NCI-H460 (cell line): ENCODE measurements at regions not wholly inside any gene's neighbourhood (a gene's known extent, or its start where the extent isn't known, plus 50 kb on each side); places are given as distances from the start of the nearest gene placed in this dataset.
"Not testable (repeated sequence)": the region's sequence is repeated elsewhere in the genome, so short reads cannot be mapped to it uniquely, and the experiment has no call there.

Source experiments
- DNase-seq: peaks from one replicate; pipeline ENCODE4 v3.0.0-alpha.2; 2016; ENCODE audit warnings: low read depth; ENCODE audit errors: extremely low read depth

DNA sequence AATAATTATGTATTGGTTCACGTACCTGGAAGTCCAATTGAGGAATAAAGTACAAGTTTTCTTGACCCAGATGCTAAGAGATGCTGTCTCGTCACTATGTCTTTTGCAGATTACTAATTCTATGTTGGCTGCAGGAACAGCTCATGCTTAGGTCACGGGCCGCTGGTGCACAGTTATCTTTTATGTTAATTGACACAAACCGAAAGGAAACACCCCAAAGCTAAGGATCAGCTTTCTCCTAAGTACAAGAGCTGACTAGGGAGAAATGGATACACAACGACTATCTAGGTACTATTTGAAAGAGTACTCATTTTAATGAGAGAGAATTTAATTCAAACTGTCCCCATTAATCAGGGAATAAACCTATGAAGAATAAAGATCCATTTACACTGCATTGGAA lies 217.7 kb upstream of the SLC35G4 start:
- no peak for DNase-seq

- no peak for DNase-seq
Measured at GRCh38 chr18:11388755-11389680, 220.4 kb upstream of the SLC35G4 start.

GRCh38 chr18:11387880-11388279 lies 221.5 kb upstream of the SLC35G4 start:
- peak; percentile 69 for DNase-seq

DNA sequence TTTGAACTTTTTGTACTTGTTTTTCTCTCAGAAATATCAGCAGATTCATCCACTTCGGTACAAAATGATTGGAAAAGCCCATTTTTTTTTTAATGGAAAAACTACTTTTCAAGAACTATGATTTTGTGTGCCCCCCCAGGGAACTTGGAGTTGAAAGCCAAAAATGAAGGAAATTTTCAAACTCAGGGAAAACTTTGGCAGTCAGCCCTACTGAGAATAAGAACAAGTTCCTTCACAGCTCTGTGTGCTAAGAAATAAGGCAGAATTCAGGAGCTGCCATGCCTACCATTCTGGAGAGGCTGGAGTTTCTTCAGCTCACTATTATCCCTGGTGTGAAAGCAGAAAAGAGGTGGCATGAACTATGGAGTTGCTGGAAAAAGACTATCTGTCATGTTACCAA lies 226.0 kb upstream of the SLC35G4 start:
- no peak for DNase-seq

DNA sequence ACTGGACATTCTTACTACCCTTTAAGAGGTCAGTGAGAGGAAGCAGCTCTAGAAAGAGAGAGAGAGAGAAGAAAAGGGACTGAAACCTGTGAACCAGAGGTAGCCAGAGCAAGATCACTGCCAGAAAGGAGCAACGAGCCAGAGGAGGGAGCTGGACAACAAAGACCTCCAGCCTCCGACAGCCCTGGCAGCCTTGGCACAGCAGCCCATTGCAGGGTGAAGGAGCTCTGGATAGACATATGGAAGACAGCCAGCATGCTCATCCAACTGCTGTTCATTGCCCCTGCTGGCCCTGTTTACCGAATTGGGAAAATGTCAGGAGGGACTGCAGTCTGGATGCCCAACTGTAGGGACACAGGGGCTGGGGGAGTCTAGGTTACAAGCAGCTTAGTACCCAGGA lies 228.4 kb upstream of the SLC35G4 start:
- no peak for DNase-seq

GRCh38 chr18:11379660-11380059 lies 229.7 kb upstream of the SLC35G4 start:
- no peak for DNase-seq

GRCh38 chr18:11377766-11378540 lies 228.6 kb upstream of the PIEZO2 start:
- DNase-seq = no peak

DNA sequence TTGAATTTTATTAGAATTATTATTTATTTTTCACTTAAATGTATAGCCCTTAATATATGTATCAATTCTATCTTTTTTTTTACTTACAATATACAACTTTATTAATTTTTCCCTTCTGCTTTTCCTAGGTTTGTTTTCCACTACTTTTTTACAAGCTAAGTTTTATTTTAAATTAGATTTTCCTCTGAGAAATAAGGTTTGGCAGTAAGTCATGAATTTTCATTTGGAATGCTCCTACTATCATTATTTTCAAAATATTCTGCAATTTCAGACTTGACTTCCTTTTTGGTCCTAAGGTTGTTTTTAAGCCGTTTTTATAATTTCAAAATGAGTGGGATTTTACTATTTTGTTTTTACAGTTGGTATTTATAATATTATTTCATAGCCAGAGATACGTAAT lies 222.8 kb upstream of the PIEZO2 start:
- no peak for DNase-seq

DNA sequence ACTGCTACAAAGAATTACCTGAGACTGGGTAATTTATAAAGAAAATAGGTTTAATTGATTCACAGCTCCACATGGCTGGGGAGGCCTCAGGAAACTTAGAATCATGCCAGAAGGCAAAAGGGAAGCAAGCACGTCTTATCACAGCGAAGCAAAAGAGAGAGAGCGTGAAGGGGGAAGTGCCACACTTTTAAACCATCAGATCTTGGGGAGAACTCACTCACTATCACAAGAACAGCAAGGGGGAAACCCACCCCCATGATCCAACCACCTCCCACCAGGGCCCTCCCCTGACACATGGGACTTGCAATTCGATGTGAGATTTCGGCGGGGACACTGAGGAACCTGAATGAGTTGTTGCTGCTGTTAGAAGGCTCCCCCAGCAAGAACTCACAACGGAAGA lies 220.2 kb upstream of the PIEZO2 start:
- no peak for DNase-seq

GRCh38 chr18:11368020-11368419 lies 218.7 kb upstream of the PIEZO2 start:
- no peak for DNase-seq

- DNase-seq = no peak
Measured at GRCh38 chr18:11367351-11367750, 218.0 kb upstream of the PIEZO2 start.

DNA sequence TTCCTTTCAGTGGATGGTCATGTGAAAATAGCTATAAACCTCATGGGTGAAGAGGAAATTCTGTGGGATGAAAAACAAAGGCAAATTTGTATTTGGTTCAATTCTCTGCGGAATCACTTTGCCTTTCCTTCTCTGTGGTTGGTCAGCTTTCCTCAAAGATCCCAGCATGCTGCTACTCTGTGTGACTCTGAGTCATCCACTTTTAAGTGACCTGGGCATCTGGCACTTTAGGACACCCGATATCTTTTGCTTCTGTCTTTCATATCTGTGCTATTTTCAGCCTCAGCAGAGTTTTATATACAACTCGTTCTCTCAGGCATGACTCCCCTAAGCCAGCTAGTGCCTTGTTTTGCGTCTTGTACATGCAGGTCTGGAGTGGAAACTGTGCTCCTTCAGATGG lies 217.0 kb upstream of the PIEZO2 start:
- DNase-seq = no peak

GRCh38 chr18:11362856-11363255 lies 213.5 kb upstream of the PIEZO2 start:
- DNase-seq = no peak

DNA sequence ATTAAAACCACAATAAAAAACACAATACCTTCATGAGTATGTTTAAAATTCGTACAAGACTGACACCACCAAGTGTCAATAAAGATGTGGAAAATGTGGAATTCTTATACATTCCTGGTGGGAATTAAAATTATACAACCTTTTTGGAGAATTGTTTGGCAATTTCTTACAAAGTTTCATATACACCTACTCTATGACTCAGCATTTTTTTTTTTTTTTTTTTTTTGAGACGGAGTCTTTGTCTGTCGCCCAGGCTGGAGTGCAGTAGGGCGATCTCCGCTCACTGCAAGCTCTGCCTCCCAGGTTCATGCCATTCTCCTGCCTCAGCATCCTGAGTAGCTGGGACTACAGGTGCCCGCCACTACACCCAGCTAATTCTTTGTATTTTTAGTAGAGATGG lies 212.5 kb upstream of the PIEZO2 start:
- DNase-seq = not testable (repeated sequence)

GRCh38 chr18:11357678-11358077 lies 208.3 kb upstream of the PIEZO2 start:
- DNase-seq = no peak

- DNase-seq = not testable (repeated sequence)
Measured at GRCh38 chr18:11344576-11344975, 195.2 kb upstream of the PIEZO2 start.

DNA sequence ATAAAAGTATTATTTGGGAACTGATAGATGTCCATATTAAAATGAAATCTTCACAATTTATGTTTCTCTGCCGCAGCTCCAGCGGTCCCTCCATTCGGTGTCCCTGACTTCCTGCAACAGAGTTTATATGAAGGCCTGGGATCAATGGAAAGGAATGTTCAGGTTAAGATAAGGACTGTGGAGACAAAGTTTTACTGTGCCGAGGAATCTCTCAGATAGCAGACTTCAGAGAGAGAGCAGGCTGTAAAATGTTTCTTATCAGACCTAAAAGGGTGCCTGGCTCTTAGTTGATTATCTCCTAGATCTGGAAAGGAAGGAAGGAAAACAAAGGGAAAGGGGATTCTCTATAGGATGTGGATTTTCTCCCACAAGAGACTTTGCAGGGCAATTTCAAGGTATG lies 193.7 kb upstream of the PIEZO2 start:
- DNase-seq = no peak

GRCh38 chr18:11342115-11342514 lies 192.7 kb upstream of the PIEZO2 start:
- DNase-seq = not testable (repeated sequence)

DNA sequence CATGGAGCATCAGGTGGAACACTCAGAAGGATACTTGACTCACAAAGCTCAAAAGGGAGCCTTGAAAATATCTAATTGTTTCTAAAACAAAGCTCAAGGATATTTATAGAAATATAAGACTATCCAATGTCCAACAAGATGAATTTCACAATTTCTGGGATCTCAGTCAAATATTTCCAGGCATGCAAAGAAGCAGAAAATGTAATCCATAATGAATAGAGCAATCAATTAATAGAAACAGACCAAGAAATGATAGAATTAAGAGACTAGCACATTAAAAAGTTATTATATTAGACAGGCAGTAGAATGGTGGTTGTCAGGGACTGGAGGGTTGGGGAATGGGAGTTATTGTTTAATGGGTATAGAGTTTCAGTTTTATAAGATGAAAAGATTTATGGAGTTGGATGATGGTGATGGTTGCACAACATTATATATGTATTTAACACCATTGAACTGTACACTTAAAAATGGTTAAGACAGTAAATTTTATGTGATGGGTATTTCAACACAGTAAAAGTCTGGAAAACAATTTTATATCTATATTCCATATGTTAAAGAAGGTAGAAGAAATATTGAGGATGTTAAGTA lies 189.9 kb upstream of the PIEZO2 start:
- DNase-seq = no peak

DNA sequence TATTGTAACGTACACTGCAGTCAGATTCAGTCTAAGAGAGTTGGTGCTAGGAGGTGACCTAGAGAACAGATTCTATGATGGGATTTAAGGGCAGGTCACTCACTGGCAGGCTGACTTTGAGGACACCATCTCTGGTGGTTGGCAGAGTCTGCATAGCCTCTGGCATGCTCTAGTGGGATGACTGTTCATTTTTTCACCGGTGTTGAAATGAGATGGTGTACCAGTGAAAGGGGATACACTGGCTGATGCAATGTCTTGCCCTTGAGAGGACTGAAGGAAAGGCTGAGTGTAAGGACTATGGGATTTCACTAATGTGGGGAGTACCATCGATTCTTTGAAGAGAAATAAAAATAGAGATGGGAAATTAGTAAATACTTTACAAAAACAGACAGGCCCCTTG lies 186.9 kb upstream of the PIEZO2 start:
- no peak for DNase-seq

GRCh38 chr18:11327391-11328009 lies 178.1 kb upstream of the PIEZO2 start:
- DNase-seq = no peak
